DMS153 treated with DMSO at 0.1 percent for 48 hours (cell line): ENCODE measurements at regions not wholly inside any gene's neighbourhood (a gene's known extent, or its start where the extent isn't known, plus 50 kb on each side); places are given as distances from the start of the nearest gene placed in this dataset.

Experiments
- DNase-seq: peaks from one replicate; lab custom pipeline; 2025; ENCODE audit not compliant: unreplicated experiment; lab: John Stamatoyannopoulos, UW

- no peak for DNase-seq
Measured at GRCh38 chr14:65243766-65244442, 141.6 kb upstream of the MAX start.

GRCh38 chr14:65249471-65250161 lies 147.3 kb upstream of the MAX start:
- no peak for DNase-seq

- no peak for DNase-seq
Measured at GRCh38 chr14:65250162-65250495, 147.8 kb upstream of the MAX start.

- no peak for DNase-seq
Measured at GRCh38 chr14:65251213-65251612, 148.9 kb upstream of the MAX start.

- no peak for DNase-seq
Measured at GRCh38 chr14:65252482-65253255, 150.4 kb upstream of the MAX start.

- DNase-seq = no peak
Measured at GRCh38 chr14:65255029-65255545, 152.8 kb upstream of the MAX start.

- peak; percentile 57 for DNase-seq
Measured at GRCh38 chr14:65255583-65256461, 153.5 kb upstream of the MAX start.

GRCh38 chr14:65256714-65257113 lies 154.4 kb upstream of the MAX start:
- DNase-seq = no peak

- no peak for DNase-seq
Measured at GRCh38 chr14:65257425-65257824, 155.1 kb upstream of the FUT8 start.

GRCh38 chr14:65258391-65258790 lies 154.1 kb upstream of the FUT8 start:
- DNase-seq = no peak

- no peak for DNase-seq
Measured at GRCh38 chr14:65259000-65259399, 153.5 kb upstream of the FUT8 start.

GRCh38 chr14:65260786-65261185 lies 151.7 kb upstream of the FUT8 start:
- no peak for DNase-seq

GRCh38 chr14:65261425-65261920 lies 151.1 kb upstream of the FUT8 start:
- DNase-seq = no peak

GRCh38 chr14:65261946-65262345 lies 150.6 kb upstream of the FUT8 start:
- DNase-seq = no peak

- no peak for DNase-seq
Measured at GRCh38 chr14:65263177-65263788, 149.2 kb upstream of the FUT8 start.

- DNase-seq = no peak
Measured at GRCh38 chr14:65267856-65268255, 144.7 kb upstream of the FUT8 start.

- no peak for DNase-seq
Measured at GRCh38 chr14:65268594-65268993, 143.9 kb upstream of the FUT8 start.

GRCh38 chr14:65269732-65270131 lies 142.8 kb upstream of the FUT8 start:
- no peak for DNase-seq

GRCh38 chr14:65277027-65277426 lies 135.5 kb upstream of the FUT8 start:
- DNase-seq = no peak

GRCh38 chr14:65277580-65278270 lies 134.8 kb upstream of the FUT8 start:
- no peak for DNase-seq
